Upper lobe of right lung (tissue), 1 donor: ENCODE measurements at regions not wholly inside any gene's neighbourhood (a gene's known extent, or its start where the extent isn't known, plus 50 kb on each side); places are given as distances from the start of the nearest gene placed in this dataset.

Source experiments
- ATAC-seq: fragments of 200-7000 bp; cut with Tn5 transposase; one replicate; pipeline ENCODE4 v1.9.1; 2020; ENCODE audit warnings: mild to moderate bottlenecking, moderate library complexity
- DNase-seq: peaks from one replicate; pipeline ENCODE4 v3.0.0-alpha.2; 2020
- H3K27ac ChIP-seq: fragments of 200-600 bp; one replicate; pipeline ENCODE4 v1.8.0; 2022
- H3K27me3 ChIP-seq: fragments of 200-600 bp; one replicate; pipeline ENCODE4 v1.8.0; 2022; ENCODE audit warnings: mild to moderate bottlenecking
- H3K36me3 ChIP-seq: fragments of 200-600 bp; one replicate; pipeline ENCODE4 v1.8.0; 2022
- H3K4me1 ChIP-seq: fragments of 200-600 bp; one replicate; pipeline ENCODE4 v1.8.0; 2022
- H3K4me3 ChIP-seq: fragments of 200-600 bp; one replicate; pipeline ENCODE4 v1.8.0; 2022; ENCODE audit warnings: mild to moderate bottlenecking
- H3K9me3 ChIP-seq: fragments of 200-600 bp; one replicate; pipeline ENCODE4 v1.8.0; 2022
- intact Hi-C: fragments of 100-400 bp; cut with DNase I; formaldehyde crosslinking; loops from one replicate; pipeline ENCODE4 v1.11.0; 2022
- TF ChIP-seq, protein P1 (sequence below): fragments of 200-600 bp; IDR thresholded peaks from one replicate; pipeline ENCODE4 v1.8.0; 2022; ENCODE audit warnings: antibody characterized with exemption
- donor health status: DM: no; HTN: yes; CAD: no; lungs with severe emphysema.

DNA sequence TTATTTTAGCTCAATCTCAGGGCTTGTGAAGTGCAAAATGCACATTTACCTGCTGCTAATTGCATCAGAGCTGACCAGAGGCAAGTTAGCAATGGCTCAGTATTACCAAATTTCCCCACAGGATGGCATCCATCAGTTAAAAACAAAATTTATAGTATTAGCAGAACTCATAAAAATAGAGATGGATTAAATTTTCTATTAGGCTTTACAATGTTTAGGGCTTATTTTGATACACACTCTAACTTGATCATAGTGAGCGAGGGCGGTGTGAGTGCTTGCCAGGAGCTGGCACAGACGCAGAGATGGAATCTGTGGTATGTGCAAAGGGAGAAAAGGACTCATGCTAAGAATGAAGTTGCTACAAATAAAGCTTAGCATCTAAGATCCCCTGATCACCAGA lies 241.0 kb downstream of the NSUN3 start:
- Histone ChIP-seq H3K36me3 (no peaks in the 10 kb centered on the region), H3K9me3 (no peaks in the 10 kb centered on the region), H3K27me3 (no peaks in the 10 kb centered on the region), H3K4me3 (no peak overlapping the region), H3K27ac (no peak overlapping the region), H3K4me1 (peaks cover 5% of the 10 kb centered on the region)
- intact Hi-C loops: no loop called here
- TF ChIP-seq, protein P1, sequence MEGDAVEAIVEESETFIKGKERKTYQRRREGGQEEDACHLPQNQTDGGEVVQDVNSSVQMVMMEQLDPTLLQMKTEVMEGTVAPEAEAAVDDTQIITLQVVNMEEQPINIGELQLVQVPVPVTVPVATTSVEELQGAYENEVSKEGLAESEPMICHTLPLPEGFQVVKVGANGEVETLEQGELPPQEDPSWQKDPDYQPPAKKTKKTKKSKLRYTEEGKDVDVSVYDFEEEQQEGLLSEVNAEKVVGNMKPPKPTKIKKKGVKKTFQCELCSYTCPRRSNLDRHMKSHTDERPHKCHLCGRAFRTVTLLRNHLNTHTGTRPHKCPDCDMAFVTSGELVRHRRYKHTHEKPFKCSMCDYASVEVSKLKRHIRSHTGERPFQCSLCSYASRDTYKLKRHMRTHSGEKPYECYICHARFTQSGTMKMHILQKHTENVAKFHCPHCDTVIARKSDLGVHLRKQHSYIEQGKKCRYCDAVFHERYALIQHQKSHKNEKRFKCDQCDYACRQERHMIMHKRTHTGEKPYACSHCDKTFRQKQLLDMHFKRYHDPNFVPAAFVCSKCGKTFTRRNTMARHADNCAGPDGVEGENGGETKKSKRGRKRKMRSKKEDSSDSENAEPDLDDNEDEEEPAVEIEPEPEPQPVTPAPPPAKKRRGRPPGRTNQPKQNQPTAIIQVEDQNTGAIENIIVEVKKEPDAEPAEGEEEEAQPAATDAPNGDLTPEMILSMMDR: no peak
- no peak for DNase-seq
- peak; percentile 56 for ATAC-seq

DNA sequence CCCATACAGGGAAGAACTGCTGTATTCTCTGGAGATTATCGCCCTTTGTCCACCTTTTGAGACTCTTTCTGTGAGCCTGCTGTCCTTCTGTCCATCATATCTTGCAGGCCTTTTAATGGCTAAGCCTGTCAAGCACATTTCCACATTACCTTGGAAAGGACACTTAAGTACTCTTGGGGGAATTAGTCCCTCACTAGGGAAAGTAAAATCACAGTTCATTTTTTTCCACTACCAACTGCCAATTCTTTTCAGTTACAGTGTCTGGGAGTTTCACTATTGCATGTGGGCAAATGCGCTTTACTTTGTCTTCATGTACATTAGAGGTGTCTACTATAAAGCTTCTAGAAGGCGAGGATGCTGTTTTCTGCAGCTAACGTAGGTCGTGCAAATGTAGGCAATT lies 242.1 kb downstream of the NSUN3 start:
- Histone ChIP-seq H3K9me3 (no peaks in the 10 kb centered on the region), H3K27ac (no peak overlapping the region), H3K4me1 (peaks cover 5% of the 10 kb centered on the region), H3K4me3 (no peak overlapping the region), H3K27me3 (no peaks in the 10 kb centered on the region), H3K36me3 (no peaks in the 10 kb centered on the region)
- DNase-seq: no peak
- intact Hi-C loops: no loop called here
- TF ChIP-seq, protein P1: no peak
- no peak for ATAC-seq

DNA sequence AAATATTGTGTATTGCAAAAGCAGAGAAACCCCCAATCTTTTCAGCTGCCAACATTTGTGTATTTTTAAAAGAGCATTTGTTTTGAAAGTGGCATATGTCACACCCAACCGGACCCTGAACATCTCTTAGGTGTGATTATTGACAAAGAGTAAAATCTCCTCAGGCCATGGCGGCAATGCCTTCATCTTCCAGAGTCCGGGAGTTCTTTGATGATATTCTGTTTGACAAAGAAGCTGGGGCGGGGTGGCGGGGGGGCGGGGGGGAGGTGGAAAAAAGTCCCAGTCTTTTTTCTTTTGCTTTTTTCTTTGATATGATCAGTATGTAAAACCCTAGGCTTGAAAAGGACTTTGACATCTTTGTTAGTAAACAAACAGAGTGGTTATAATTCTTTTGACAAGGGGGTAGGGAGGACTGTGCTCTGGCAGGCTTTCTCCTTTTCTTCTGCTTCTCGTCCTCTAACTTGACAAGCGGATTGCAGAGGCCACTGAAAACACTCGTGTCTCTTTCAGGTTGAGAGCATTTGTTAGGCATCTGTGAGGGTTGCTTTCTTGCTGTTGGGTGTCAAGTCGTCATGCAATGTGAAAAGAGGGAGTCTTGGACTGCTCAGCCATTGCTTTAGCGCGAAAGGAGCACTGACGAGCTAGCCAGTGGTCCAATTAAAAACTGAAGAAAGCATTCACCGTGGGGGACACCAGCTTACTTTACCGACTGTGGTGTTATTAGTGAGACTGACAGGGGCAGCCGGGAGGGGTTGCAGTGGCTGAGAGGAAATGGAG lies 243.2 kb downstream of the NSUN3 start:
- Histone ChIP-seq H3K36me3 (no peaks in the 10 kb centered on the region), H3K4me3 (no peak overlapping the region), H3K4me1 (peaks cover 5% of the 10 kb centered on the region), H3K9me3 (no peaks in the 10 kb centered on the region), H3K27me3 (no peaks in the 10 kb centered on the region), H3K27ac (no peak overlapping the region)
- intact Hi-C loops: no loop called here
- TF ChIP-seq, protein P1: no peak
- no peak for ATAC-seq
- DNase-seq: no peak

DNA sequence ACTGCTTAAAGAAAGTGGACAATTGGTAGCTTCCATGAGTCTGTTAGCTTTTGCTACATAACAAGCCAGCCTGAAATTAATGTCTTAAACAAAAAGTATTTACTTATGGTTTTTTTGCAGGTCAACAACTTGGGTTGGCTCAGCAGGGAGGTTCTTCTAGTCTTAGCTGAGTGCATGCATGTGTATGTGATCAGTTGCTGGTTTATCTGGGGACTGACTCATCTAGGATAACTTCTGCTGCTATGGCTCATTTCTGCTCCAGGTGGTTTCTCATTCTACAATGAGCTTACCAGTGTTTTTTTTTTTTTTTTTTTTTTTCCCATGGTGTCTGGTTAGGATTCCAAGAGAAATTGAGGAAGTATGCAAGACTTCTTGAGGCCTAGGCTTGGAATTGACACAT lies 244.7 kb downstream of the NSUN3 start:
- Histone ChIP-seq H3K27ac (no peak overlapping the region), H3K4me1 (peaks cover 5% of the 10 kb centered on the region), H3K36me3 (no peaks in the 10 kb centered on the region), H3K27me3 (no peaks in the 10 kb centered on the region), H3K4me3 (no peak overlapping the region), H3K9me3 (no peaks in the 10 kb centered on the region)
- intact Hi-C loops: no loop called here
- ATAC-seq: no peak
- TF ChIP-seq, protein P1: no peak
- DNase-seq: no peak

DNA sequence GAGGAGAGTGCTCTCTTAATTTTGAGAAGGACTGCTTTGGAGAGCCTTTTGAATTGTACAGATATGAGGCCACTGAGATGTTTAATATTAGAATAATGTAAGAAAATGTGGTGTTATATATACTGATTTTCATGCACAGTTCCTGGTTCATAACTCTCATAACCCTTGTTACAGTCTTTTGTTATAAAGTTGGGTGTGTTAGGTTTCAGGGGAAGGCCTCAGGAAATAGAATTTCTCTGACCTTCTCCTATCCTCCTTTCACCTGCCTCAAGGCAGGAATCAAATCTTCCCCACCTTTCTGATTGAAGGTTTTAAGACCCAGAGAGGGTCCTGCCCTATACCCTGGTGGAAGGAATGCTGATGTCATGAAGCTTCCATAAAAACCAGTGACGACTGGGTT lies 245.9 kb downstream of the NSUN3 start:
- Histone ChIP-seq H3K4me3 (no peak overlapping the region), H3K27me3 (no peaks in the 10 kb centered on the region), H3K27ac (no peak overlapping the region), H3K36me3 (no peaks in the 10 kb centered on the region), H3K4me1 (peaks cover 5% of the 10 kb centered on the region), H3K9me3 (no peaks in the 10 kb centered on the region)
- ATAC-seq: no peak
- DNase-seq: no peak
- TF ChIP-seq, protein P1: no peak
- intact Hi-C loops: no loop called here
